LNCAP (cell line): ENCODE measurements at regions not wholly inside any gene's neighbourhood (a gene's known extent, or its start where the extent isn't known, plus 50 kb on each side); places are given as distances from the start of the nearest gene placed in this dataset.

ENCODE experiments used
- TF ChIP-seq, protein P1 (sequence below): fragments of 450-650 bp; IDR thresholded peaks from 2 replicates; pipeline ENCODE4 v1.5.1; 2017; ENCODE audit warnings: mild to moderate bottlenecking

GRCh38 chrX:54675762-54676161, 122.3 kb downstream of the ITIH6 start:
- TF ChIP-seq, protein P1, sequence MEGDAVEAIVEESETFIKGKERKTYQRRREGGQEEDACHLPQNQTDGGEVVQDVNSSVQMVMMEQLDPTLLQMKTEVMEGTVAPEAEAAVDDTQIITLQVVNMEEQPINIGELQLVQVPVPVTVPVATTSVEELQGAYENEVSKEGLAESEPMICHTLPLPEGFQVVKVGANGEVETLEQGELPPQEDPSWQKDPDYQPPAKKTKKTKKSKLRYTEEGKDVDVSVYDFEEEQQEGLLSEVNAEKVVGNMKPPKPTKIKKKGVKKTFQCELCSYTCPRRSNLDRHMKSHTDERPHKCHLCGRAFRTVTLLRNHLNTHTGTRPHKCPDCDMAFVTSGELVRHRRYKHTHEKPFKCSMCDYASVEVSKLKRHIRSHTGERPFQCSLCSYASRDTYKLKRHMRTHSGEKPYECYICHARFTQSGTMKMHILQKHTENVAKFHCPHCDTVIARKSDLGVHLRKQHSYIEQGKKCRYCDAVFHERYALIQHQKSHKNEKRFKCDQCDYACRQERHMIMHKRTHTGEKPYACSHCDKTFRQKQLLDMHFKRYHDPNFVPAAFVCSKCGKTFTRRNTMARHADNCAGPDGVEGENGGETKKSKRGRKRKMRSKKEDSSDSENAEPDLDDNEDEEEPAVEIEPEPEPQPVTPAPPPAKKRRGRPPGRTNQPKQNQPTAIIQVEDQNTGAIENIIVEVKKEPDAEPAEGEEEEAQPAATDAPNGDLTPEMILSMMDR, result no peak

- TF ChIP-seq, protein P1, result no peak
Observed at GRCh38 chrX:54695231-54695630, 102.8 kb downstream of the ITIH6 start.

DNA sequence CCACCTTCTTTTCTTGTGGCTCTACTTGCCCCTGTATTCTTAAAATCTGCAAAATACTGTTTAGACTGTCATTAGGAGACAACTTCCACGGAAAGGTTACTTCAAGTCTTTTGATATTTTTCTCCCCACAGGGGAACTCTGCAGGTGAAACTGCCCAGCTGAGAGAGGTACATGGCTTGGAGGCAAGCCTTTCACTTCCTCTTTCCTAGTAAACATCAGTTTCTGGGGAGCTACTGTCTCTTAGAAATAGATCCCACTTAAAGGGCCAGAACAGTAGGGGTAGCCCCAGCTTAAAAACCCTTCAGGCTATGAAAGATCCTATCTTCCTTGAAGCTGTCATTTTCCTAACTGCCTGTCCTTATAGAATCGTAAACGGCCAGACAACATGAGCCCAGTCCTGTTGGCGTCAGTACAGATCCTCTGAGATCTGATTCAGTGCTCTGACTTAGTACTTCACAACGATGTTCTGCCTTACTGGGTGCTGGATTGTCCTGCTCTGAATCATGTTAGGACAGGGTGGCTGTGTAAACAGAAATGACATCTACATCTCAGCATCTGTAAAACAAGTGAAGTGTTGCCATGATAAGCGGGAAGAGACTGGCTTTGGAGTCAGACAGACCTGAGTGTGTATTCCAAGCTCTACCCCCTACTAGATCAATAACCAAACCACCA, 102.1 kb downstream of the ITIH6 start:
- TF ChIP-seq, protein P1, result no peak
